Mucosa of rectum (tissue), 2 donors: ENCODE measurements at regions not wholly inside any gene's neighbourhood (a gene's known extent, or its start where the extent isn't known, plus 50 kb on each side); places are given as distances from the start of the nearest gene placed in this dataset.

Experiments used
- H3K27ac ChIP-seq, 2 donors: one replicate each; pipeline ENCODE4 v1.7.0; 2013; ENCODE audit warnings: inconsistent platforms in 2 of 2, low read depth in 2 of 2, low read length in 2 of 2
- H3K27me3 ChIP-seq, 2 donors: one replicate each; pipeline ENCODE4 v1.7.0; 2013; ENCODE audit warnings: low read length in 2 of 2; ENCODE audit not compliant: control insufficient read depth in 2 of 2, insufficient read depth in 2 of 2
- H3K36me3 ChIP-seq, 2 donors: one replicate each; pipeline ENCODE4 v1.7.0; 2013; ENCODE audit warnings: low read length in 2 of 2; ENCODE audit not compliant: control insufficient read depth in 2 of 2, insufficient read depth in 2 of 2
- H3K4me1 ChIP-seq, 2 donors: one replicate each; pipeline ENCODE4 v1.7.0; 2013; ENCODE audit warnings: low read length in 2 of 2, mild to moderate bottlenecking in 1 of 2; ENCODE audit not compliant: control insufficient read depth in 2 of 2, insufficient read depth in 2 of 2
- H3K4me3 ChIP-seq, 2 donors: one replicate each; pipeline ENCODE4 v1.7.0; 2013; ENCODE audit warnings: low read length in 2 of 2
- H3K9ac ChIP-seq, 2 donors: one replicate each; pipeline ENCODE4 v1.7.0; 2013; ENCODE audit warnings: low read length in 2 of 2, low read depth in 1 of 2, mild to moderate bottlenecking in 1 of 2
- H3K9me3 ChIP-seq, 2 donors: one replicate each; pipeline ENCODE4 v1.7.0; 2013; ENCODE audit warnings: low read length in 2 of 2; ENCODE audit not compliant: control insufficient read depth in 2 of 2
- donor health status: healthy.
- donor health status: Normal muscosa, but diverticular disease.

DNA sequence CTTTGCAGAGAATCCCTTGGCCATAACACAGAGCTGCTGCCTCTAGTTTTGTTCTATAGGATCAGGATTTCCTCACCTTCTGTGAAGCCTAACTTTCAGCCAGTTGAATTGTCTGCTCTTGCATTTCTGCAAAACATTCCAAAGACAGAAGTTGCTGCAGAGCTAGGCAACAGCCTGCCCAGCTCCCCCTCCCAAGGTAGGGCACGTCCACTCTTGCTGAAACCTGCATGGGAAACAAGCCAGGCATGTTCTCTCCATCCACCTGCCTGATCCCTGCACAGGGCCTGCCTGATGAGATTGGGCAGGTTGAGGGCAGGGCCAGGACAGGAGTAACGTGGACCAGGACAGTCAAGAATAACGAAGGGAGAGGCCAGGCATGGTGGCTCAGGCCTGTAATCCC, 58.9 kb upstream of the NAA20 start:
- Histone ChIP-seq H3K27ac (no peak overlapping the region), H3K4me3 (no peak overlapping the region), H3K27me3 (no peaks in the 10 kb centered on the region), H3K9ac (no peak overlapping the region), H3K36me3 (peaks cover 67 to 71% of the 10 kb centered on the region in 2 donors), H3K4me1 (no peaks in the 10 kb centered on the region), H3K9me3 (no peaks in the 10 kb centered on the region)

DNA sequence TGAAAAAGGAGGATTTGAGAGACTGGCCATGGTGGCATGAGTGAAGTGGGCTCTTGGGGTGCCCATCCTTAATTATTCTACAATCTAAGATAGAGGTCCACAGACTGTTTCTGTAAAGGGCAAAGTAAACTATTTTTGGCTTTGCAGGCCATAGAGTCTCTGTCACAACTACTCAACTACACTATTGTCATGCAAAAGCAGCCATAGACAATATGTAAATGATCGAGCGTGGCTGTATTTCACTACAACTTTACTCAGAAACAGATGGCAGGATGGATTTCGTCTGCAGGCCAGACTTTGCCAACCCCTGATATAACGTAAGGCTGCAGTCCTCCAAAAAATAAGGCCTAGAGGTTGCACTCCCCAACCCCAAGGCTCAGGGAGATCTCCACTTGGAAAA, 58.2 kb upstream of the NAA20 start:
- Histone ChIP-seq H3K36me3 (peaks cover 62 to 71% of the 10 kb centered on the region in 2 donors), H3K4me1 (no peaks in the 10 kb centered on the region), H3K27me3 (no peaks in the 10 kb centered on the region), H3K9ac (no peak overlapping the region), H3K27ac (no peak overlapping the region), H3K9me3 (no peaks in the 10 kb centered on the region), H3K4me3 (no peak overlapping the region)

DNA sequence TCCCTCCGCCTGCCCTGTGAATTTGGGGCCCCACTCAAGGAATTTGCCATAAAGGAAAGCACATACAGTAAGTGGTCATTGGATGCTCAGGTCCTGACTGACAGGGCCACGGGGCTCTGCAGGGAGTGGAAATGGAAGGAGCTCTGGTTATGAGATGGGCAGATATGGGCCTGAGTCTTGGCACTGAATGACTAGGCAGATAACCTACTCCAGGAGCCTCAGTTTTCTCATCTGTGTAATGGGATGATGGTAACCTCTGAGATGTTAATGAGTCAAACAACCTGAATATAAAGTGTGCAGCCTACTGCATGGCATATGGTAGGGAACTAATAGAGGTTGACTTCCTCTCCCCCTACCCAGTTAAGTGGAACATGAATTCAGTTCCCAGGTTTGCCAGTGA, 56.4 kb upstream of the NAA20 start:
- H3K27ac ChIP-seq: no peak overlapping the region
- H3K36me3 ChIP-seq: peaks cover 59 to 64% of the 10 kb centered on the region in 2 donors
- H3K4me1 ChIP-seq: no peaks in the 10 kb centered on the region

DNA sequence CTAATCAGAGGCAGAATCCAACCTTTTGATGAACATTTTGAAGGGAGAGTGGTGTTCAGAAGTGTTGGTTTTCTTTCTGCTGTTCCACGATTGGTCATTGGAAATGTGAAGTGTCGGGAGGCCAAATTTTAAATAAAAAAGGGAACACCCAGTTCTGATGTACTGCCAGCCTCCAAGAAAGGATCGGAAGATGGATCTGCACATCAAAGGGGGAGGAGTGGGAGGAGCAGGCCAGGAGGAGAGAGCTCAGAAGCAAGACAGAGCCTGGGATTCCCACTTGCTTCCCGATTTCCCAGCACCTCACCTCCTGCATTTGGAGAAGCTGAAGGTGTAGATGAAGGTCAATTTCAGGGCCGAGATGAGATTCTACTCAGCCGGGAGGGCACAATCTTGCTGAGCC, 55.9 kb upstream of the NAA20 start:
- Histone ChIP-seq H3K36me3 (peaks cover 59 to 64% of the 10 kb centered on the region in 2 donors), H3K9me3 (no peaks in the 10 kb centered on the region), H3K4me1 (no peaks in the 10 kb centered on the region), H3K4me3 (no peak overlapping the region), H3K9ac (no peak overlapping the region), H3K27me3 (no peaks in the 10 kb centered on the region), H3K27ac (no peak overlapping the region)

More for the DNA sequence above, 56.4 kb upstream of the NAA20 start:
- Histone ChIP-seq H3K9me3 (no peaks in the 10 kb centered on the region), H3K27me3 (no peaks in the 10 kb centered on the region), H3K4me3 (no peak overlapping the region), H3K9ac (no peak overlapping the region)

DNA sequence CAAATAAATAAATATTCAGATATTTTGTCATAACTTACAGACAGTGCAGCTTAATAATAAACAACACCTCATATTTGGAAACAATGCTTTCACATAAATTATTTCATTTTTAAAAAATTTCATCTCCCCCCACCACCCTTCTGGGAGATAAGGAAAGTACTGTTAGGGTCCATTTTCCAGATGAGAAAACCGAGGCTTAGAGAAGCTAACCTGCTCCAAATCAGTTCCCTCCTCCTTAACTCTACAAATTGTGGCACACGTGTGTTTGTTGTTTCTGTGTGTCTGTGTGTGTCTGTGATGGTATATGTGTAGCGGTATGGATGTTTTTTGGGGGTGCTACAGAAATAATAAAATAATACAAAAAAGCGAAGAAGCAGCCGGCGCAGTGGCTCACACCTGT, 54.2 kb upstream of the NAA20 start:
- no peak overlapping the region for H3K4me3 ChIP-seq
- peaks cover 52 to 61% of the 10 kb centered on the region in 2 donors for H3K36me3 ChIP-seq
- H3K9me3 ChIP-seq: no peaks in the 10 kb centered on the region
- H3K27ac ChIP-seq: no peak overlapping the region
- H3K4me1 ChIP-seq: peaks cover under 1 to 8% of the 10 kb centered on the region in 2 donors
- H3K9ac ChIP-seq: no peak overlapping the region
- no peaks in the 10 kb centered on the region for H3K27me3 ChIP-seq

DNA sequence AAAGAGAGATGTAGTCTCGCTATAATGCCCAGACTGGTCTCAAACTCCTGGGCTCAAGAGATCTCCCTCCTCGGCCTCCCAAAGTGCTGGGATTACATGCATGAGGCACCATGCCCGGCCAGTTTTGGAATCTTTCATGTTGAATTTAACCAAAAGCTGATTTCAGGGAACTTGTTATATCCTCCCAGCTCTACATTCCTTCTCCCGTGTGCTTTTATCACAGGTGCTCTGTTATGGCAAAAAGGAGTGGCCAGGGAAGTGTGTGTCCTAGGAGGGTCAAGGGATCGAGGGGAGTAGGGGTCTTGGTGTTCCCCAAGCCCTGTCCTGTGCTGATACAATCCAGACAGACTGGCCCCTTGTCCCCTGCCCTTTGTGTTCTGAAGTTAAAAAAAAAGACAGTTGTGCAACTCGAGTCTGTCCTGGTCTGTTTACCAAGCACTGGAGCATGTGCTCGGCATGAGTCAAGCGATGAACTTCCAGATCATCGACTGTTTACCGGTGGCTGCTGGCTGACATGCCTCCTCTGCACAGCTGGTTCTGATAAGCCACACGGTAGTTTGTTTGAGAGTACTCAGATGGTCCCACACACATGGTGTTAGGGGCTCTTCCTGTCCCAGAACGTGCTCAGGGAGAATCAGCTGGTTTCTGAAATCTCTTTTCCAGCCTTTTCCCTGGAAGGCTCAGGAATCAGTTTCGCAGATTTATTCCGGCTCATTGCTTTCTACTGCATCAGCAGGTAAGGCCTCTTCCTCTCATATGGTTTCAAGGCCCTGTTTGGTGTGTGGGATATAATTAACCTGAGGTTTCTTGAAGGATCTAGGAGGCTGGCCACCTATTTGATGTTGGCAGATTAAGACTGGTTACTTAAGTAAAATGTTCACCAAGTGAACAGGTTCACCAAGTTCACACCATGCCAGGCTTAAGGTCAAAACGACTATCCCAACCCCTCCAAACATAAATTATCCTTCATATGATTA, 52.6 kb upstream of the NAA20 start:
- Histone ChIP-seq H3K9ac (no peak overlapping the region), H3K36me3 (peaks cover 45 to 60% of the 10 kb centered on the region in 2 donors), H3K4me1 (peaks cover 2 to 9% of the 10 kb centered on the region in 2 donors), H3K4me3 (no peak overlapping the region), H3K27ac (peak overlapping the region in 1 of 2 donors; percentile 67), H3K9me3 (no peaks in the 10 kb centered on the region), H3K27me3 (no peaks in the 10 kb centered on the region)

DNA sequence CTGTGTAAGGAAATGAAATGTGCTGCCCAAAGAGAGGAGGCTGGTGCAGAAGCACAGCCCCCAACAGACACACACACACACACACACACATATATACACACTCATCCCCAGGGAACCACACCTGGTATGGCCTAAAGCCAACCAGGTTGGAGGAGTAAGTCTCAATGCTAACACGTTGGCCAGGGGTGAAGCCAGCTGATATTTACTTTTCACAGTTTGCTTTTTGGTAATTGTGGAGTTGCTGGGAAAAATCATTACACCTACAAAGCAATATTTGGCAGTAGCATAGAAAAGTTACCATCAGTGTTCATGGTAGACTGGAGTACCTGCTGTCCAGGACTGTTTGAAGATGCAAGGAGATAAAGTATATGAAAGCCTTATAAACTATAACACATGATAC, 50.3 kb upstream of the NAA20 start:
- peaks cover 35 to 53% of the 10 kb centered on the region in 2 donors for H3K36me3 ChIP-seq

More for the DNA sequence above, 50.3 kb upstream of the NAA20 start:
- no peaks in the 10 kb centered on the region for H3K27me3 ChIP-seq
- H3K4me3 ChIP-seq: no peak overlapping the region
- H3K9ac ChIP-seq: no peak overlapping the region
- no peak overlapping the region for H3K27ac ChIP-seq
- no peaks in the 10 kb centered on the region for H3K9me3 ChIP-seq
- peaks cover 2 to 9% of the 10 kb centered on the region in 2 donors for H3K4me1 ChIP-seq
